ENCODE measurements at regions not wholly inside any gene's neighbourhood (a gene's known extent, or its start where the extent isn't known, plus 50 kb on each side); places are given as distances from the start of the nearest gene placed in this dataset.
"Not testable (repeated sequence)": the region's sequence is repeated elsewhere in the genome, so short reads cannot be mapped to it uniquely, and the experiment has no call there.

- no peak for TF ChIP-seq EP300 (IDR thresholded peaks at IDR 0.05)
- no peak for TF ChIP-seq CTCF (IDR thresholded peaks at IDR 0.05)
- TF ChIP-seq POLR2A (IDR thresholded peaks at IDR 0.05) = no peak
- H3K4me3 ChIP-seq = no peak overlapping the region
- 85 to 90% methylated on average over 3 of the region's 3 CpGs for WGBS, 2 donors
- H3K4me1 ChIP-seq = no peaks in the 10 kb centered on the region
- H3K36me3 ChIP-seq = no peaks in the 10 kb centered on the region
- peaks cover 0 to 16% (median 0%) of the 10 kb centered on the region in 4 donors for H3K9me3 ChIP-seq
- DNase-seq (ENCODE audit: low spot score in 2 of 2) = no peak
- no peak overlapping the region for H3K27ac ChIP-seq
- H3K27me3 ChIP-seq = no peaks in the 10 kb centered on the region
These were observed 50.8 kb upstream of the BOD1L1 start for GRCh38 chr4:13678186-13678924.

- 91 to 94% methylated on average over 2 of the region's 2 CpGs for WGBS, 2 donors
- TF ChIP-seq EP300 (IDR thresholded peaks at IDR 0.05) = no peak
- no peak for TF ChIP-seq POLR2A (IDR thresholded peaks at IDR 0.05)
- TF ChIP-seq CTCF (IDR thresholded peaks at IDR 0.05) = no peak
- H3K9me3 ChIP-seq = peaks cover 0 to 29% (median 3%) of the 10 kb centered on the region in 4 donors
- H3K4me1 ChIP-seq = no peaks in the 10 kb centered on the region
- no peak overlapping the region for H3K4me3 ChIP-seq
- no peaks in the 10 kb centered on the region for H3K27me3 ChIP-seq
- no peaks in the 10 kb centered on the region for H3K36me3 ChIP-seq
- H3K27ac ChIP-seq = no peak overlapping the region
- DNase-seq (ENCODE audit: low spot score in 2 of 2) = no peak
These were observed 54.0 kb upstream of the BOD1L1 start for GRCh38 chr4:13681570-13681969.

- 55 to 81% methylated on average over 1 of the region's 1 CpG for WGBS, 2 donors
- no peak for TF ChIP-seq EP300 (IDR thresholded peaks at IDR 0.05)
- TF ChIP-seq POLR2A (IDR thresholded peaks at IDR 0.05) = no peak
- TF ChIP-seq CTCF (IDR thresholded peaks at IDR 0.05) = no peak
- DNase-seq (ENCODE audit: low spot score in 2 of 2) = no peak
These were observed 66.7 kb upstream of the BOD1L1 start for GRCh38 chr4:13694256-13694655.

GRCh38 chr4:13698296-13698695 lies 70.8 kb upstream of the BOD1L1 start:
- Histone ChIP-seq H3K27ac (no peak overlapping the region), H3K9me3 (no peaks in the 10 kb centered on the region), H3K4me3 (no peak overlapping the region), H3K4me1 (no peaks in the 10 kb centered on the region), H3K36me3 (no peaks in the 10 kb centered on the region), H3K27me3 (no peaks in the 10 kb centered on the region)
- no peak for DNase-seq (ENCODE audit: low spot score in 2 of 2)
- WGBS, 2 donors = 96% methylated on average over 2 of the region's 2 CpGs
- TF ChIP-seq POLR2A (IDR thresholded peaks at IDR 0.05) (no peak), EP300 (IDR thresholded peaks at IDR 0.05) (no peak), CTCF (IDR thresholded peaks at IDR 0.05) (no peak)

More at GRCh38 chr4:13694256-13694655, 66.7 kb upstream of the BOD1L1 start:
- Histone ChIP-seq H3K4me1 (no peaks in the 10 kb centered on the region), H3K36me3 (no peaks in the 10 kb centered on the region), H3K4me3 (no peak overlapping the region), H3K27ac (no peak overlapping the region), H3K9me3 (peaks cover 0 to 8% (median 0%) of the 10 kb centered on the region in 4 donors), H3K27me3 (no peaks in the 10 kb centered on the region)

GRCh38 chr4:13700021-13700857 lies 72.7 kb upstream of the BOD1L1 start:
- Histone ChIP-seq H3K4me1 (no peaks in the 10 kb centered on the region), H3K36me3 (no peaks in the 10 kb centered on the region), H3K4me3 (no peak overlapping the region), H3K27ac (no peak overlapping the region), H3K27me3 (no peaks in the 10 kb centered on the region), H3K9me3 (no peaks in the 10 kb centered on the region)
- TF ChIP-seq EP300 (IDR thresholded peaks at IDR 0.05) (no peak), POLR2A (IDR thresholded peaks at IDR 0.05) (no peak), CTCF (IDR thresholded peaks at IDR 0.05) (no peak)
- DNase-seq (ENCODE audit: low spot score in 2 of 2) = no peak
- WGBS, 2 donors = 55 to 68% methylated on average over 8 of the region's 8 CpGs

GRCh38 chr4:13700858-13701140 lies 73.3 kb upstream of the BOD1L1 start:
- not testable (repeated sequence) for H3K9me3 ChIP-seq; H3K27ac ChIP-seq; DNase-seq (ENCODE audit: low spot score in 2 of 2); H3K36me3 ChIP-seq; H3K27me3 ChIP-seq; H3K4me1 ChIP-seq; H3K4me3 ChIP-seq
- WGBS, 2 donors = 81 to 83% methylated on average over 1 of the region's 1 CpG

Data from tibial nerve (tissue), 4 donors.